H1 (cell line): ENCODE measurements at regions not wholly inside any gene's neighbourhood (a gene's known extent, or its start where the extent isn't known, plus 50 kb on each side); places are given as distances from the start of the nearest gene placed in this dataset.

Experiments used
- CTCF ChIA-PET: fragments of 300-600 bp; sonication (Branson Sonifier 250); formaldehyde crosslinking; loops from one replicate; lab custom pipeline; 2021; ENCODE audit not compliant: partially characterized antibody; lab: Charles Lee
- POLR2A ChIA-PET: fragments of 300-600 bp; sonication (Branson Sonifier 250); formaldehyde crosslinking; loops from one replicate; lab custom pipeline; 2021; ENCODE audit warnings: inconsistent platforms; ENCODE audit not compliant: partially characterized antibody; lab: Charles Lee
- DNase-seq, 2 experiments: peaks; one replicate each; pipeline versions ENCODE4 v3.0.0 to v3.0.0-alpha.2; 2010 to 2022; ENCODE audit warnings: low spot score in 2 of 2, low read depth in 1 of 2, mixed read lengths in 1 of 2
- FAIRE-seq: peaks from 2 replicates; lab custom pipeline; 2011; peaks lifted over from hg19 to GRCh38; lab: Jason Lieb, UNC
- H2AFZ ChIP-seq: 2 replicates; pipeline ENCODE4 v1.8.1; 2012; ENCODE audit warnings: low read length, inconsistent platforms
- H2AK5ac ChIP-seq: 2 replicates; pipeline ENCODE4 v1.6.1; 2013; ENCODE audit warnings: low read depth, low read length
- H2BK120ac ChIP-seq: replicated peaks from 2 replicates; pipeline ENCODE3; 2013; ENCODE audit warnings: low read depth, low read length, inconsistent platforms
- H2BK12ac ChIP-seq: 2 replicates; pipeline ENCODE4 v1.6.1; 2013; ENCODE audit warnings: low read depth, low read length
- H2BK15ac ChIP-seq: 2 replicates; pipeline ENCODE4 v1.6.1; 2013; ENCODE audit warnings: low read length
- H2BK20ac ChIP-seq: 2 replicates; pipeline ENCODE4 v1.6.1; 2013; ENCODE audit warnings: low read length
- H2BK5ac ChIP-seq: 2 replicates; pipeline ENCODE4 v1.6.1; 2013; ENCODE audit warnings: low read depth, low read length
- H3K14ac ChIP-seq: 2 replicates; pipeline ENCODE4 v1.6.1; 2013; ENCODE audit warnings: inconsistent platforms; ENCODE audit not compliant: insufficient read length
- H3K18ac ChIP-seq: 2 replicates; pipeline ENCODE4 v1.6.1; 2013; ENCODE audit warnings: low read length; ENCODE audit errors: extremely low read depth
- H3K23ac ChIP-seq: 2 replicates; pipeline ENCODE4 v1.6.1; 2013; ENCODE audit warnings: inconsistent platforms; ENCODE audit not compliant: insufficient read length
- H3K23me2 ChIP-seq: 2 replicates; pipeline ENCODE4 v1.6.1; 2013; ENCODE audit warnings: low read depth, low read length
- H3K27ac ChIP-seq: 2 replicates; pipeline ENCODE4 v1.6.1; 2011; ENCODE audit warnings: low read depth, low read length, inconsistent platforms
- H3K27me3 ChIP-seq, 4 experiments: replicated peaks in 1 of 4; 1 replicate in 1 of 4; 2 replicates in 3 of 4; pipeline versions ENCODE4 v1.6.1 to v1.8.1; 2011 to 2013; ENCODE audit warnings: low read length in 3 of 4, mild to moderate bottlenecking in 3 of 4, inconsistent platforms in 2 of 4, mixed read lengths in 2 of 4, moderate library complexity in 1 of 4; ENCODE audit not compliant: control insufficient read depth in 3 of 4, insufficient read depth in 3 of 4; ENCODE audit errors: extremely low read depth in 1 of 4
- H3K36me3 ChIP-seq, 4 experiments: 2 replicates each; pipeline versions ENCODE4 v1.6.1 to v1.8.1; 2011 to 2013; ENCODE audit warnings: mild to moderate bottlenecking in 4 of 4, low read length in 3 of 4, moderate library complexity in 2 of 4, control low read depth in 1 of 4, inconsistent platforms in 1 of 4; ENCODE audit not compliant: insufficient read depth in 4 of 4, control insufficient read depth in 2 of 4
- H3K4ac ChIP-seq: replicated peaks from 2 replicates; pipeline ENCODE3; 2013; ENCODE audit warnings: low read length, low read depth, mixed read lengths, inconsistent platforms; ENCODE audit not compliant: insufficient read length
- H3K4me1 ChIP-seq, 4 experiments: replicated peaks in 1 of 4; 1 replicate in 1 of 4; 2 replicates in 3 of 4; pipeline versions ENCODE4 v1.6.1 to v1.8.1; 2011 to 2013; ENCODE audit warnings: low read length in 3 of 4, inconsistent platforms in 2 of 4, mixed read lengths in 1 of 4; ENCODE audit not compliant: insufficient read depth in 4 of 4, control insufficient read depth in 3 of 4
- H3K4me2 ChIP-seq, 2 experiments: 2 replicates each; pipeline versions ENCODE4 v1.6.1 to v1.8.1; 2011 to 2013; ENCODE audit warnings: low read depth in 2 of 2, low read length in 2 of 2, control low read depth in 1 of 2, inconsistent platforms in 1 of 2, mild to moderate bottlenecking in 1 of 2; ENCODE audit not compliant: insufficient read depth in 1 of 2
- H3K4me3 ChIP-seq, 4 experiments: fragments of 200-600, 300-600 bp in 1 of 4; sonication (generic), shearing (Covaris generic), sonication (Bioruptor Twin) in 1 of 4; 2 replicates each; pipeline versions ENCODE4 v1.5.1 to v1.8.1; 2011 to 2016; ENCODE audit warnings: low read length in 4 of 4, low read depth in 3 of 4, control low read depth in 2 of 4, inconsistent platforms in 2 of 4, mild to moderate bottlenecking in 2 of 4, mixed read lengths in 1 of 4, moderate library complexity in 1 of 4; ENCODE audit not compliant: insufficient read depth in 2 of 4; ENCODE audit errors: extremely low read depth in 1 of 4
- H3K56ac ChIP-seq: replicated peaks from 2 replicates; pipeline ENCODE3; 2013; ENCODE audit warnings: low read depth, mild to moderate bottlenecking, mixed read lengths, low read length, inconsistent platforms; ENCODE audit not compliant: insufficient read length
- H3K79me1 ChIP-seq: 2 replicates; pipeline ENCODE4 v1.6.1; 2013; ENCODE audit warnings: low read depth, low read length, control low read depth
- H3K79me2 ChIP-seq, 2 experiments: 2 replicates each; pipeline versions ENCODE4 v1.6.1 to v1.8.1; 2012 to 2013; ENCODE audit warnings: low read length in 2 of 2, mild to moderate bottlenecking in 2 of 2, inconsistent platforms in 1 of 2; ENCODE audit not compliant: insufficient read depth in 2 of 2, control insufficient read depth in 1 of 2
- H3K9ac ChIP-seq, 4 experiments: replicated peaks in 1 of 4; 1 replicate in 1 of 4; 2 replicates in 3 of 4; pipeline versions ENCODE4 v1.6.1 to v1.8.1; 2011 to 2013; ENCODE audit warnings: low read depth in 3 of 4, low read length in 3 of 4, control low read depth in 2 of 4, mild to moderate bottlenecking in 2 of 4, moderate library complexity in 2 of 4, inconsistent platforms in 1 of 4; ENCODE audit errors: extremely low read depth in 1 of 4
- H3K9me3 ChIP-seq, 2 experiments: 2 replicates each; pipeline versions ENCODE4 v1.6.1 to v1.8.1; 2012 to 2013; ENCODE audit warnings: mild to moderate bottlenecking in 2 of 2, moderate library complexity in 2 of 2, control low read depth in 1 of 2, inconsistent platforms in 1 of 2, low read depth in 1 of 2, low read length in 1 of 2, mixed read lengths in 1 of 2; ENCODE audit not compliant: insufficient read depth in 2 of 2
- H4K20me1 ChIP-seq, 2 experiments: replicated peaks in 1 of 2; 2 replicates each; pipeline versions ENCODE3 to v1.8.1; 2011 to 2013; ENCODE audit warnings: inconsistent platforms in 2 of 2, low read length in 2 of 2, mild to moderate bottlenecking in 1 of 2; ENCODE audit not compliant: insufficient read depth in 2 of 2, control insufficient read depth in 1 of 2
- H4K5ac ChIP-seq: 2 replicates; pipeline ENCODE4 v1.6.1; 2013; ENCODE audit warnings: low read length, low read depth, mixed read lengths, inconsistent platforms; ENCODE audit not compliant: insufficient read length
- H4K8ac ChIP-seq: 2 replicates; pipeline ENCODE4 v1.8.0; 2013; ENCODE audit warnings: mild to moderate bottlenecking, moderate library complexity, low read length, inconsistent platforms; ENCODE audit not compliant: insufficient read depth; ENCODE audit errors: extremely low read depth
- H4K91ac ChIP-seq: replicated peaks from 2 replicates; pipeline ENCODE3; 2013; ENCODE audit warnings: low read length, mixed read lengths, inconsistent platforms; ENCODE audit not compliant: insufficient read length
- CHD2 ChIP-seq: IDR thresholded peaks from 2 replicates; pipeline ENCODE4 v1.6.1; 2012; ENCODE audit warnings: low read length, improper control_type of control experiment
- CTCF ChIP-seq, 3 experiments: IDR thresholded peaks; 1 replicate in 2 of 3; 2 replicates in 1 of 3; pipeline versions ENCODE4 v1.5.1 to v1.6.1; 2011; ENCODE audit warnings: low read length in 3 of 3, mild to moderate bottlenecking in 3 of 3, inconsistent platforms in 2 of 3, low read depth in 1 of 3, moderate library complexity in 1 of 3; ENCODE audit not compliant: insufficient read depth in 1 of 3; ENCODE audit errors: control extremely low read depth in 1 of 3
- JUND ChIP-seq: IDR thresholded peaks from 2 replicates; pipeline ENCODE4 v1.6.1; 2011; ENCODE audit warnings: mild to moderate bottlenecking, improper control_type of control experiment, low read length
- TAF7 ChIP-seq: optimal IDR thresholded peaks from 2 replicates; pipeline ENCODE3; 2011; ENCODE audit warnings: low read depth, mild to moderate bottlenecking, inconsistent platforms, low read length, moderate library complexity, borderline replicate concordance
- YY1 ChIP-seq: IDR thresholded peaks from 2 replicates; pipeline ENCODE4 v1.6.1; 2011; ENCODE audit warnings: low read depth, mild to moderate bottlenecking, low read length
- WGBS, 2 experiments: shearing (Covaris generic) in 1 of 2; methylation state at CpG; one replicate each; pipeline versions ENCODE4 v1.1.6 to v1.1.7; 2013 to 2015; ENCODE audit warnings: low lambda C conversion rate in 2 of 2, mixed read lengths in 2 of 2, inconsistent platforms in 1 of 2, low coverage in 1 of 2, missing lambda C conversion rate in 1 of 2; ENCODE audit not compliant: insufficient replicate concordance in 2 of 2, insufficient coverage in 1 of 2, insufficient read length in 1 of 2; ENCODE audit errors: extremely low coverage in 1 of 2, missing lambda C conversion rate in 1 of 2; 5-methylcytosine and 5-hydroxymethylcytosine counted together

DNA sequence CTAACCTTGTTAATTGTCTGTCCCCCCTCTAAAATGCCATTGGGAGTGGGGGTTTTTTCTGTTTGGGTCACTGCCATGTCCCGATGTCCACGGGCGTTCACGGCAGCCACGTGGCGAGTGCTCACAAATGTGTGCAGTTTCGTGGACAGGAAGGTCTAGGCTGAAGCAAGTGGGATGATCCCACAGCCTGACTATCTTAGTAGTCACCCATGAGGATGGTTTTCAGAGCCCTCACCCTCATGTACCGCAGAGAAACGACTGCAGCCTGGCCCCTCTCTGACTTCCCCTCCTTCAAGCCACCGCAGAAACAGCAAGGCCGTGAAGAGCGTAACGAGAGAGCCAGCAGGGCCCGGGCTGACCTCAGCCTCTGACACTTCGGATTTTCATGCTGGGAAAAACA, 52.3 kb upstream of the COX20 start:
- Histone ChIP-seq H2AFZ (no peak overlapping the region), H2BK120ac (no peak overlapping the region), H3K9me3 (no peaks in the 10 kb centered on the region), H3K27ac (no peak overlapping the region), H4K20me1 (no peaks in the 10 kb centered on the region), H3K14ac (no peak overlapping the region), H3K18ac (no peak overlapping the region; the same call in 1 of the 2 replicates), H2AK5ac (no peak overlapping the region), H3K56ac (no peak overlapping the region), H3K79me1 (no peaks in the 10 kb centered on the region), H2BK12ac (no peak overlapping the region), H3K36me3 (no peaks in the 10 kb centered on the region), H3K4me3 (no peak overlapping the region), H2BK15ac (no peak overlapping the region), H3K4ac (no peak overlapping the region), H4K8ac (no peak overlapping the region; the same call in 1 of the 2 replicates), H3K23ac (no peak overlapping the region), H3K27me3 (no peaks in the 10 kb centered on the region), H3K9ac (no peak overlapping the region), H3K4me1 (peaks cover 0 to 5% (median 0%) of the 10 kb centered on the region in 4 experiments; a peak in 2 of 7 replicates), H4K91ac (no peak overlapping the region), H2BK20ac (no peak overlapping the region), H4K5ac (no peak overlapping the region), H3K23me2 (no peaks in the 10 kb centered on the region), H2BK5ac (no peak overlapping the region), H3K4me2 (no peak overlapping the region), H3K79me2 (no peaks in the 10 kb centered on the region)
- POLR2A ChIA-PET: no interaction called here
- no peak for FAIRE-seq
- no peak for TF ChIP-seq YY1
- no peak for TF ChIP-seq TAF7
- TF ChIP-seq CHD2: no peak
- no peak for TF ChIP-seq JUND
- TF ChIP-seq CTCF (IDR thresholded peaks at IDR 0.05; ENCODE audit: control extremely low read depth in 1 of 3, insufficient read depth in 1 of 3, low read depth in 1 of 3, low read length in 3 of 3): no peak
- no peak for DNase-seq
- 92% methylated on average over 15 of the region's 15 CpGs; no CpG with 5 or more reads in 1 of the 2 experiments for WGBS, 2 experiments
- CTCF ChIA-PET: no interaction called here
